DOHH2 (cell line): ENCODE measurements at regions not wholly inside any gene's neighbourhood (a gene's known extent, or its start where the extent isn't known, plus 50 kb on each side); places are given as distances from the start of the nearest gene placed in this dataset.

Source experiments
- H3F3A ChIP-seq: fragments of 200-600 bp; sonication (generic), shearing (Covaris generic); 2 replicates; pipeline ENCODE4 v1.6.0; 2016; ENCODE audit warnings: antibody characterized with exemption, mild to moderate bottlenecking; ENCODE audit not compliant: control insufficient read depth, insufficient read depth
- H3K27ac ChIP-seq: fragments of 200-600 bp; sonication (generic); 2 replicates; pipeline ENCODE4 v1.5.1; 2014; ENCODE audit warnings: low read depth, mild to moderate bottlenecking, low read length, moderate library complexity
- H3K27me3 ChIP-seq: fragments of 200-600 bp; sonication (generic); 2 replicates; pipeline ENCODE4 v1.6.1; 2014; ENCODE audit warnings: mild to moderate bottlenecking, low read length, mixed read lengths; ENCODE audit not compliant: control insufficient read depth
- H3K36me3 ChIP-seq: fragments of 200-600 bp; sonication (generic); 2 replicates; pipeline ENCODE4 v1.6.1; 2014; ENCODE audit warnings: mild to moderate bottlenecking, low read length, moderate library complexity, mixed read lengths; ENCODE audit not compliant: control insufficient read depth
- H3K4me1 ChIP-seq: fragments of 200-600 bp; sonication (generic); 2 replicates; pipeline ENCODE4 v1.6.1; 2014; ENCODE audit warnings: mild to moderate bottlenecking, low read length, mixed read lengths; ENCODE audit not compliant: control insufficient read depth
- H3K4me2 ChIP-seq: fragments of 200-600 bp; sonication (generic); 2 replicates; pipeline ENCODE4 v1.6.0; 2014; ENCODE audit warnings: mild to moderate bottlenecking, low read length, moderate library complexity
- H3K4me3 ChIP-seq: fragments of 200-600 bp; sonication (generic); 2 replicates; pipeline ENCODE4 v1.5.1; 2014; ENCODE audit warnings: mild to moderate bottlenecking, low read length, mixed read lengths
- H3K79me2 ChIP-seq: fragments of 200-600 bp; sonication (generic); 2 replicates; pipeline ENCODE4 v1.6.1; 2014; ENCODE audit warnings: mild to moderate bottlenecking, low read length, mixed read lengths; ENCODE audit not compliant: control insufficient read depth
- H3K9me2 ChIP-seq: fragments of 200-600 bp; sonication (generic); replicated peaks from 2 replicates; pipeline ENCODE4 v1.6.1; 2014; ENCODE audit warnings: mild to moderate bottlenecking, low read length, mixed read lengths; ENCODE audit not compliant: control insufficient read depth
- H3K9me3 ChIP-seq: fragments of 200-600 bp; sonication (generic); 2 replicates; pipeline ENCODE4 v1.6.1; 2014; ENCODE audit warnings: antibody characterized with exemption, low read length, mixed read lengths; ENCODE audit not compliant: control insufficient read depth, insufficient read depth
- H4K20me1 ChIP-seq: fragments of 200-600 bp; sonication (generic); 2 replicates; pipeline ENCODE4 v1.6.0; 2014; ENCODE audit warnings: low read depth, mild to moderate bottlenecking, antibody characterized with exemption, low read length, moderate library complexity; ENCODE audit not compliant: control insufficient read depth, insufficient read depth
- CTCF ChIP-seq: fragments of 200-600 bp; sonication (generic); IDR thresholded peaks from one replicate; pipeline ENCODE4 v1.5.1; 2014; ENCODE audit warnings: antibody characterized with exemption, mild to moderate bottlenecking, low read depth, low read length; ENCODE audit not compliant: poor library complexity, severe bottlenecking
- EZH2phosphoT487 ChIP-seq: fragments of 200-600 bp; sonication (generic); IDR thresholded peaks from 2 replicates; pipeline ENCODE4 v1.6.1; 2017; ENCODE audit warnings: borderline replicate concordance, mild to moderate bottlenecking, antibody characterized with exemption, low read length, moderate library complexity, mixed read lengths

GRCh38 chr18:11518788-11519685 lies 90.4 kb upstream of the SLC35G4 start:
- H3K36me3 ChIP-seq, result no peaks in the 10 kb centered on the region
- H3K9me3 ChIP-seq, result no peaks in the 10 kb centered on the region
- no peaks in the 10 kb centered on the region for H3F3A ChIP-seq
- no peaks in the 10 kb centered on the region for H4K20me1 ChIP-seq
- no peaks in the 10 kb centered on the region for H3K9me2 ChIP-seq
- H3K4me3 ChIP-seq, result no peak overlapping the region
- no peak overlapping the region for H3K4me2 ChIP-seq
- no peaks in the 10 kb centered on the region for H3K4me1 ChIP-seq
- no peaks in the 10 kb centered on the region for H3K79me2 ChIP-seq
- TF ChIP-seq EZH2phosphoT487, result no peak
- TF ChIP-seq CTCF, result peak; percentile 90
- no peaks in the 10 kb centered on the region for H3K27me3 ChIP-seq
- H3K27ac ChIP-seq, result no peak overlapping the region

GRCh38 chr18:11517704-11518103 lies 91.7 kb upstream of the SLC35G4 start:
- H3K9me2 ChIP-seq, result no peaks in the 10 kb centered on the region
- H3K27me3 ChIP-seq, result no peaks in the 10 kb centered on the region
- H3K4me3 ChIP-seq, result no peak overlapping the region
- H3F3A ChIP-seq, result no peaks in the 10 kb centered on the region
- H3K79me2 ChIP-seq, result no peaks in the 10 kb centered on the region
- no peaks in the 10 kb centered on the region for H4K20me1 ChIP-seq
- no peak overlapping the region for H3K4me2 ChIP-seq
- no peaks in the 10 kb centered on the region for H3K4me1 ChIP-seq
- H3K27ac ChIP-seq, result no peak overlapping the region
- H3K36me3 ChIP-seq, result no peaks in the 10 kb centered on the region
- TF ChIP-seq CTCF (no peak), EZH2phosphoT487 (no peak)
- no peaks in the 10 kb centered on the region for H3K9me3 ChIP-seq

- H3F3A ChIP-seq, result no peaks in the 10 kb centered on the region
- H3K79me2 ChIP-seq, result no peaks in the 10 kb centered on the region
- H3K27me3 ChIP-seq, result no peaks in the 10 kb centered on the region
- no peak overlapping the region for H3K4me2 ChIP-seq
- no peaks in the 10 kb centered on the region for H3K36me3 ChIP-seq
- H3K4me3 ChIP-seq, result no peak overlapping the region
- no peaks in the 10 kb centered on the region for H3K9me3 ChIP-seq
- TF ChIP-seq EZH2phosphoT487 (no peak), CTCF (no peak)
- H3K4me1 ChIP-seq, result peaks cover 1% of the 10 kb centered on the region; the same call in 1 of the 2 replicates
- H3K27ac ChIP-seq, result no peak overlapping the region
- H3K9me2 ChIP-seq, result no peaks in the 10 kb centered on the region
- H4K20me1 ChIP-seq, result no peaks in the 10 kb centered on the region
Measured at GRCh38 chr18:11516751-11517503, 92.5 kb upstream of the SLC35G4 start.
